ENCODE measurements at regions not wholly inside any gene's neighbourhood (a gene's known extent, or its start where the extent isn't known, plus 50 kb on each side); places are given as distances from the start of the nearest gene placed in this dataset.

- TF ChIP-seq CTCF (IDR thresholded peaks at IDR 0.05 in 4 of 5, conservative IDR thresholded peaks at IDR 0.05 in 1 of 5) (no peak), POLR2A (IDR thresholded peaks at IDR 0.05) (no peak)
These were observed 126.3 kb downstream of the C11orf91 start for GRCh38 chr11:33574331-33574730.

Data from gastrocnemius medialis (tissue), 4 donors.